ENCODE measurements at regions not wholly inside any gene's neighbourhood (a gene's known extent, or its start where the extent isn't known, plus 50 kb on each side); places are given as distances from the start of the nearest gene placed in this dataset.
A peak's percentile ranks its signal among the peaks of the same experiment; 100 is the strongest.

- DNase-seq (ENCODE audit: low spot score): no peak
These were observed 661.0 kb downstream of the KCTD16 start for GRCh38 chr5:144831650-144832049.

GRCh38 chr5:144822503-144822902, 651.8 kb downstream of the KCTD16 start:
- DNase-seq (ENCODE audit: low spot score): no peak

GRCh38 chr5:144820278-144820677, 649.6 kb downstream of the KCTD16 start:
- DNase-seq (ENCODE audit: low spot score): no peak

- DNase-seq (ENCODE audit: low spot score): no peak
These were observed 644.5 kb downstream of the KCTD16 start for GRCh38 chr5:144815131-144815530.

GRCh38 chr5:144812763-144813162, 642.1 kb downstream of the KCTD16 start:
- peak; percentile 6 for DNase-seq (ENCODE audit: low spot score)

GRCh38 chr5:144800169-144800568, 629.5 kb downstream of the KCTD16 start:
- no peak for DNase-seq (ENCODE audit: low spot score)

GRCh38 chr5:144798595-144798994, 627.9 kb downstream of the KCTD16 start:
- no peak for DNase-seq (ENCODE audit: low spot score)

- no peak for DNase-seq (ENCODE audit: low spot score)
These were observed 624.2 kb downstream of the KCTD16 start for GRCh38 chr5:144794922-144795321.

GRCh38 chr5:144788556-144788955, 617.9 kb downstream of the KCTD16 start:
- no peak for DNase-seq (ENCODE audit: low spot score)

GRCh38 chr5:144788046-144788445, 617.4 kb downstream of the KCTD16 start:
- DNase-seq (ENCODE audit: low spot score): no peak

GRCh38 chr5:144779368-144779767, 608.7 kb downstream of the KCTD16 start:
- DNase-seq (ENCODE audit: low spot score): no peak

- no peak for DNase-seq (ENCODE audit: low spot score)
These were observed 607.9 kb downstream of the KCTD16 start for GRCh38 chr5:144778561-144778960.

GRCh38 chr5:144774197-144774596, 603.5 kb downstream of the KCTD16 start:
- DNase-seq (ENCODE audit: low spot score): no peak

GRCh38 chr5:144773628-144774027, 603.0 kb downstream of the KCTD16 start:
- DNase-seq (ENCODE audit: low spot score): no peak

- DNase-seq (ENCODE audit: low spot score): no peak
These were observed 601.1 kb downstream of the KCTD16 start for GRCh38 chr5:144771802-144772201.

- DNase-seq (ENCODE audit: low spot score): no peak
These were observed 571.7 kb downstream of the KCTD16 start for GRCh38 chr5:144742361-144742760.

GRCh38 chr5:144731786-144732185, 561.1 kb downstream of the KCTD16 start:
- no peak for DNase-seq (ENCODE audit: low spot score)

GRCh38 chr5:144712090-144712489, 541.4 kb downstream of the KCTD16 start:
- DNase-seq (ENCODE audit: low spot score): no peak

- no peak for DNase-seq (ENCODE audit: low spot score)
These were observed 540.5 kb downstream of the KCTD16 start for GRCh38 chr5:144711172-144711571.

GRCh38 chr5:144710637-144711036, 540.0 kb downstream of the KCTD16 start:
- DNase-seq (ENCODE audit: low spot score): no peak

GRCh38 chr5:144703776-144704175, 533.1 kb downstream of the KCTD16 start:
- no peak for DNase-seq (ENCODE audit: low spot score)

GRCh38 chr5:144698484-144698883, 527.8 kb downstream of the KCTD16 start:
- no peak for DNase-seq (ENCODE audit: low spot score)

GRCh38 chr5:144697847-144698262, 527.2 kb downstream of the KCTD16 start:
- peak; percentile 3 for DNase-seq (ENCODE audit: low spot score)

GRCh38 chr5:144691936-144692335, 521.3 kb downstream of the KCTD16 start:
- no peak for DNase-seq (ENCODE audit: low spot score)

- no peak for DNase-seq (ENCODE audit: low spot score)
These were observed 514.2 kb downstream of the KCTD16 start for GRCh38 chr5:144684899-144685298.
